WTC11 (cell line): ENCODE measurements at regions not wholly inside any gene's neighbourhood (a gene's known extent, or its start where the extent isn't known, plus 50 kb on each side); places are given as distances from the start of the nearest gene placed in this dataset.

Experiments used
- ATAC-seq: fragments of 200-7000 bp; cut with Tn5 transposase; 2 replicates; pipeline ENCODE4 v1.10.0; 2021; ENCODE audit warnings: mild to moderate bottlenecking, moderate library complexity
- CTCF ChIA-PET: fragments of 300-600 bp; sonication (Branson Sonifier 250); formaldehyde crosslinking; loops from one replicate; lab custom pipeline; 2021; ENCODE audit warnings: antibody characterized with exemption; lab: Charles Lee
- POLR2A ChIA-PET: fragments of 350-600 bp; sonication (Branson Sonifier 250); formaldehyde crosslinking; loops from one replicate; lab custom pipeline; 2021; ENCODE audit warnings: antibody characterized with exemption; lab: Charles Lee
- DNase-seq: peaks from one replicate; pipeline ENCODE4 v3.0.0; 2021; ENCODE audit warnings: low spot score
- H3K27ac Mint-ChIP-seq: 2 replicates; pipeline ENCODE4 v1.8.0; 2021; ENCODE audit warnings: mixed read lengths
- H3K27me3 Mint-ChIP-seq: 2 replicates; pipeline ENCODE4 v1.8.0; 2021; ENCODE audit warnings: low read depth, mild to moderate bottlenecking, moderate library complexity, mixed read lengths
- H3K36me3 Mint-ChIP-seq: 2 replicates; pipeline ENCODE4 v1.8.0; 2021; ENCODE audit warnings: mixed read lengths
- H3K4me1 Mint-ChIP-seq: 2 replicates; pipeline ENCODE4 v1.8.0; 2022; ENCODE audit warnings: mixed read lengths
- H3K4me3 Mint-ChIP-seq: 2 replicates; pipeline ENCODE4 v1.8.0; 2021; ENCODE audit warnings: mild to moderate bottlenecking, moderate library complexity, mixed read lengths
- H3K9me3 Mint-ChIP-seq: 2 replicates; pipeline ENCODE4 v1.8.0; 2021; ENCODE audit warnings: mixed read lengths
- AFF4 ChIP-seq: sonication (generic); formaldehyde crosslinking; IDR thresholded peaks from 2 replicates; pipeline ENCODE4 v1.8.1; 2023; ENCODE audit warnings: mild to moderate bottlenecking, missing genetic modification reagents, borderline replicate concordance
- HMGA2 ChIP-seq: fragments of 250-450 bp; sonication (Bioruptor Pico); IDR thresholded peaks from 2 replicates; pipeline ENCODE4 v1.4.0; 2021; ENCODE audit warnings: mild to moderate bottlenecking, moderate library complexity
- IRF2 ChIP-seq: sonication (generic); formaldehyde crosslinking; IDR thresholded peaks from 2 replicates; pipeline ENCODE4 v1.8.0; 2022; ENCODE audit warnings: low read depth, missing genetic modification reagents, borderline replicate concordance
- JAZF1 ChIP-seq: fragments of 250-450 bp; sonication (Bioruptor Pico); IDR thresholded peaks from 2 replicates; pipeline ENCODE4 v1.9.0; 2021; ENCODE audit warnings: moderate library complexity, mild to moderate bottlenecking, inconsistent platforms
- NR1H2 ChIP-seq: sonication (generic); formaldehyde crosslinking; IDR thresholded peaks from 2 replicates; pipeline ENCODE4 v1.9.0; 2021; ENCODE audit warnings: mild to moderate bottlenecking, moderate library complexity, missing genetic modification reagents
- SMAD3 ChIP-seq: sonication (generic); formaldehyde crosslinking; IDR thresholded peaks from 2 replicates; pipeline ENCODE4 v1.8.0; 2022; ENCODE audit warnings: missing genetic modification reagents, mild to moderate bottlenecking, borderline replicate concordance
- STAT6 ChIP-seq: sonication (generic); formaldehyde crosslinking; conservative IDR thresholded peaks from 2 replicates; pipeline ENCODE4 v1.8.1; 2023; ENCODE audit warnings: mild to moderate bottlenecking, low read depth, missing genetic modification reagents, moderate library complexity
- TEAD4 ChIP-seq: sonication (generic); formaldehyde crosslinking; IDR thresholded peaks from 2 replicates; pipeline ENCODE4 v1.8.0; 2022; ENCODE audit warnings: mild to moderate bottlenecking, missing genetic modification reagents
- ZNF317 ChIP-seq: sonication (generic); formaldehyde crosslinking; IDR thresholded peaks from 2 replicates; pipeline ENCODE4 v1.8.1; 2023; ENCODE audit warnings: low read depth, mild to moderate bottlenecking, moderate library complexity, missing genetic modification reagents, borderline replicate concordance
- TF ChIP-seq, protein P1 (sequence below): sonication (generic); formaldehyde crosslinking; IDR thresholded peaks from 2 replicates; pipeline ENCODE4 v1.8.0; 2022; ENCODE audit warnings: missing genetic modification reagents
- TF ChIP-seq, protein P2 (sequence below): sonication (generic); formaldehyde crosslinking; IDR thresholded peaks from 2 replicates; pipeline ENCODE4 v1.8.0; 2023; ENCODE audit warnings: missing genetic modification reagents
- TF ChIP-seq, protein P3 (sequence below): sonication (generic); formaldehyde crosslinking; IDR thresholded peaks from 2 replicates; pipeline ENCODE4 v1.8.0; 2023; ENCODE audit warnings: missing genetic modification reagents, mild to moderate bottlenecking, borderline replicate concordance

DNA sequence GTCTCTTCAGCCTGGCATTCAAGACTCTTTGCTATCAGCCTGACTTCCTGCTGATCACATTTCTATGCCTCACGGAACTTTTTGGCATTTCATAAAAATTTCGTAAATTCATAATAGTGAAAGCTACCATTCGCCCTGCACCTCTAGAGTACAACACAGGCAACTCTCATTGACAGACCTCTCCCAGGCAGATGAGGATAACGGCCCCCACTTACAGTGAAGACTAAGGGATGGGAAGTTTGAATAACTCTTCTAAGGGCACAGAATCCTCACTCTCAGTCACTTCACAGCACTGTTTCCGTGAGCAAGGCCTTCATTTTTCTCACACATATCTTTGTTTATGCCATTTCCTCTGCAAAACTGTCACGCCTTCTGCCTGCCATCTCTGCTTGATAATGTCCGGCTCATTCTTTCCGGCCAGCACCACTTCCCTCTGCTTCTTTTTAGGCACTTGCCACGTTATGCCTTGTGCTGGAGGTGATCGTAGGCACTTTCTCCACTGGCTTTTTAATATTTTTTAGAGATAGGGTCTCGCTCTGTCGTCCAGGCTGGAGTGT, 224.1 kb upstream of the HES1 start:
- Mint-ChIP-seq H3K9me3 (peaks cover 16% of the 10 kb centered on the region), H3K27me3 (peaks cover 16% of the 10 kb centered on the region; the same call in 1 of the 2 replicates), H3K4me1 (peaks cover 20% of the 10 kb centered on the region), H3K27ac (no peak overlapping the region), H3K4me3 (no peak overlapping the region), H3K36me3 (peaks cover 11% of the 10 kb centered on the region)
- POLR2A ChIA-PET, result no interaction called here
- TF ChIP-seq, protein P1, sequence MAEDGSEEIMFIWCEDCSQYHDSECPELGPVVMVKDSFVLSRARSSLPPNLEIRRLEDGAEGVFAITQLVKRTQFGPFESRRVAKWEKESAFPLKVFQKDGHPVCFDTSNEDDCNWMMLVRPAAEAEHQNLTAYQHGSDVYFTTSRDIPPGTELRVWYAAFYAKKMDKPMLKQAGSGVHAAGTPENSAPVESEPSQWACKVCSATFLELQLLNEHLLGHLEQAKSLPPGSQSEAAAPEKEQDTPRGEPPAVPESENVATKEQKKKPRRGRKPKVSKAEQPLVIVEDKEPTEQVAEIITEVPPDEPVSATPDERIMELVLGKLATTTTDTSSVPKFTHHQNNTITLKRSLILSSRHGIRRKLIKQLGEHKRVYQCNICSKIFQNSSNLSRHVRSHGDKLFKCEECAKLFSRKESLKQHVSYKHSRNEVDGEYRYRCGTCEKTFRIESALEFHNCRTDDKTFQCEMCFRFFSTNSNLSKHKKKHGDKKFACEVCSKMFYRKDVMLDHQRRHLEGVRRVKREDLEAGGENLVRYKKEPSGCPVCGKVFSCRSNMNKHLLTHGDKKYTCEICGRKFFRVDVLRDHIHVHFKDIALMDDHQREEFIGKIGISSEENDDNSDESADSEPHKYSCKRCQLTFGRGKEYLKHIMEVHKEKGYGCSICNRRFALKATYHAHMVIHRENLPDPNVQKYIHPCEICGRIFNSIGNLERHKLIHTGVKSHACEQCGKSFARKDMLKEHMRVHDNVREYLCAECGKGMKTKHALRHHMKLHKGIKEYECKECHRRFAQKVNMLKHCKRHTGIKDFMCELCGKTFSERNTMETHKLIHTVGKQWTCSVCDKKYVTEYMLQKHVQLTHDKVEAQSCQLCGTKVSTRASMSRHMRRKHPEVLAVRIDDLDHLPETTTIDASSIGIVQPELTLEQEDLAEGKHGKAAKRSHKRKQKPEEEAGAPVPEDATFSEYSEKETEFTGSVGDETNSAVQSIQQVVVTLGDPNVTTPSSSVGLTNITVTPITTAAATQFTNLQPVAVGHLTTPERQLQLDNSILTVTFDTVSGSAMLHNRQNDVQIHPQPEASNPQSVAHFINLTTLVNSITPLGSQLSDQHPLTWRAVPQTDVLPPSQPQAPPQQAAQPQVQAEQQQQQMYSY (CRISPR knock-in tag), result no peak
- TF ChIP-seq JAZF1 (CRISPR knock-in tag) (no peak), TEAD4 (no peak), AFF4 (CRISPR knock-in tag) (no peak), IRF2 (CRISPR knock-in tag) (no peak), STAT6 (CRISPR knock-in tag) (no peak), HMGA2 (CRISPR knock-in tag) (no peak), NR1H2 (CRISPR knock-in tag) (no peak), SMAD3 (CRISPR knock-in tag) (no peak), ZNF317 (no peak)
- TF ChIP-seq, protein P2, sequence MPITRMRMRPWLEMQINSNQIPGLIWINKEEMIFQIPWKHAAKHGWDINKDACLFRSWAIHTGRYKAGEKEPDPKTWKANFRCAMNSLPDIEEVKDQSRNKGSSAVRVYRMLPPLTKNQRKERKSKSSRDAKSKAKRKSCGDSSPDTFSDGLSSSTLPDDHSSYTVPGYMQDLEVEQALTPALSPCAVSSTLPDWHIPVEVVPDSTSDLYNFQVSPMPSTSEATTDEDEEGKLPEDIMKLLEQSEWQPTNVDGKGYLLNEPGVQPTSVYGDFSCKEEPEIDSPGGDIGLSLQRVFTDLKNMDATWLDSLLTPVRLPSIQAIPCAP, result no peak
- TF ChIP-seq, protein P3, sequence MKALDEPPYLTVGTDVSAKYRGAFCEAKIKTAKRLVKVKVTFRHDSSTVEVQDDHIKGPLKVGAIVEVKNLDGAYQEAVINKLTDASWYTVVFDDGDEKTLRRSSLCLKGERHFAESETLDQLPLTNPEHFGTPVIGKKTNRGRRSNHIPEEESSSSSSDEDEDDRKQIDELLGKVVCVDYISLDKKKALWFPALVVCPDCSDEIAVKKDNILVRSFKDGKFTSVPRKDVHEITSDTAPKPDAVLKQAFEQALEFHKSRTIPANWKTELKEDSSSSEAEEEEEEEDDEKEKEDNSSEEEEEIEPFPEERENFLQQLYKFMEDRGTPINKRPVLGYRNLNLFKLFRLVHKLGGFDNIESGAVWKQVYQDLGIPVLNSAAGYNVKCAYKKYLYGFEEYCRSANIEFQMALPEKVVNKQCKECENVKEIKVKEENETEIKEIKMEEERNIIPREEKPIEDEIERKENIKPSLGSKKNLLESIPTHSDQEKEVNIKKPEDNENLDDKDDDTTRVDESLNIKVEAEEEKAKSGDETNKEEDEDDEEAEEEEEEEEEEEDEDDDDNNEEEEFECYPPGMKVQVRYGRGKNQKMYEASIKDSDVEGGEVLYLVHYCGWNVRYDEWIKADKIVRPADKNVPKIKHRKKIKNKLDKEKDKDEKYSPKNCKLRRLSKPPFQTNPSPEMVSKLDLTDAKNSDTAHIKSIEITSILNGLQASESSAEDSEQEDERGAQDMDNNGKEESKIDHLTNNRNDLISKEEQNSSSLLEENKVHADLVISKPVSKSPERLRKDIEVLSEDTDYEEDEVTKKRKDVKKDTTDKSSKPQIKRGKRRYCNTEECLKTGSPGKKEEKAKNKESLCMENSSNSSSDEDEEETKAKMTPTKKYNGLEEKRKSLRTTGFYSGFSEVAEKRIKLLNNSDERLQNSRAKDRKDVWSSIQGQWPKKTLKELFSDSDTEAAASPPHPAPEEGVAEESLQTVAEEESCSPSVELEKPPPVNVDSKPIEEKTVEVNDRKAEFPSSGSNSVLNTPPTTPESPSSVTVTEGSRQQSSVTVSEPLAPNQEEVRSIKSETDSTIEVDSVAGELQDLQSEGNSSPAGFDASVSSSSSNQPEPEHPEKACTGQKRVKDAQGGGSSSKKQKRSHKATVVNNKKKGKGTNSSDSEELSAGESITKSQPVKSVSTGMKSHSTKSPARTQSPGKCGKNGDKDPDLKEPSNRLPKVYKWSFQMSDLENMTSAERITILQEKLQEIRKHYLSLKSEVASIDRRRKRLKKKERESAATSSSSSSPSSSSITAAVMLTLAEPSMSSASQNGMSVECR (CRISPR knock-in tag), result no peak
- CTCF ChIA-PET, result interaction anchor here (0.9 to 1.0 kb wide), 2 partner anchors 95 to 404 kb away, joined by 4 read pairs; no protein-coding TSS in a partner anchor
- ATAC-seq (no peak), DNase-seq (no peak)
